PC-9 (cell line): ENCODE measurements at regions not wholly inside any gene's neighbourhood (a gene's known extent, or its start where the extent isn't known, plus 50 kb on each side); places are given as distances from the start of the nearest gene placed in this dataset.

Experiments used
- BruUV-seq: library from RNA; stranded (reverse); fragments of 400-500 nt; replicated peaks from 2 replicates; lab custom pipeline; 2021; lab: Mats Ljungman, UMichigan
- CTCF ChIA-PET: fragments of 300-600 bp; sonication (Branson Sonifier 250); formaldehyde crosslinking; loops from one replicate; lab custom pipeline; 2022; ENCODE audit warnings: antibody characterized with exemption; lab: Charles Lee
- POLR2A ChIA-PET: fragments of 300-600 bp; sonication (Branson Sonifier 250); formaldehyde crosslinking; loops from one replicate; lab custom pipeline; 2022; ENCODE audit warnings: antibody characterized with exemption; ENCODE audit not compliant: unreplicated experiment; lab: Charles Lee
- DNase-seq, 2 experiments: peaks; one replicate each; pipeline versions ENCODE4 v3.0.0 to v3.0.0-alpha.2; 2015 to 2022; ENCODE audit warnings: mixed read lengths in 1 of 2
- H2AFZ ChIP-seq: fragments of 200-600 bp; sonication (generic); 2 replicates; pipeline ENCODE4 v1.8.1; 2017; ENCODE audit warnings: antibody characterized with exemption
- H3F3A ChIP-seq: fragments of 200-600 bp; sonication (generic); 2 replicates; pipeline ENCODE4 v1.8.1; 2017; ENCODE audit warnings: antibody characterized with exemption, mild to moderate bottlenecking, low read depth; ENCODE audit not compliant: insufficient read depth
- H3K27ac ChIP-seq: fragments of 200-600 bp; sonication (generic); 2 replicates; pipeline ENCODE4 v1.6.1; 2016; ENCODE audit warnings: mixed run types
- H3K27me3 ChIP-seq: fragments of 200-600 bp; sonication (generic); 2 replicates; pipeline ENCODE4 v1.6.1; 2016; ENCODE audit warnings: low read depth, mixed run types; ENCODE audit not compliant: insufficient read depth
- H3K36me3 ChIP-seq: fragments of 200-600 bp; sonication (generic); 2 replicates; pipeline ENCODE4 v1.6.1; 2016; ENCODE audit warnings: low read depth, mixed run types
- H3K4me1 ChIP-seq: fragments of 200-600 bp; sonication (generic); replicated peaks from 2 replicates; pipeline ENCODE4 v1.6.1; 2016; ENCODE audit warnings: mixed run types; ENCODE audit not compliant: insufficient read depth
- H3K4me2 ChIP-seq: fragments of 200-600 bp; sonication (generic); 2 replicates; pipeline ENCODE4 v1.6.1; 2017; ENCODE audit warnings: mixed run types
- H3K4me3 ChIP-seq: fragments of 200-600 bp; sonication (generic); 2 replicates; pipeline ENCODE4 v1.6.1; 2016; ENCODE audit warnings: mixed run types
- H3K79me2 ChIP-seq: fragments of 200-600 bp; sonication (generic); 2 replicates; pipeline ENCODE4 v1.6.1; 2017; ENCODE audit warnings: low read depth, mixed run types
- H3K9me2 ChIP-seq: fragments of 200-600 bp; sonication (generic); 2 replicates; pipeline ENCODE4 v1.8.1; 2017; ENCODE audit warnings: mild to moderate bottlenecking; ENCODE audit not compliant: insufficient read depth
- H3K9me3 ChIP-seq: fragments of 200-600 bp; sonication (generic); 2 replicates; pipeline ENCODE4 v1.8.1; 2016; ENCODE audit warnings: low read depth; ENCODE audit not compliant: insufficient read depth
- H4K20me1 ChIP-seq: fragments of 200-600 bp; sonication (generic); 2 replicates; pipeline ENCODE4 v1.8.1; 2017; ENCODE audit not compliant: insufficient read depth
- CTCF ChIP-seq: fragments of 200-600 bp; sonication (generic); conservative IDR thresholded peaks from 2 replicates; pipeline ENCODE4 v1.6.1; 2017; ENCODE audit warnings: mixed run types, antibody characterized with exemption, mild to moderate bottlenecking, moderate library complexity
- EZH2 ChIP-seq: fragments of 200-600 bp; sonication (generic); IDR thresholded peaks from 2 replicates; pipeline ENCODE4 v1.8.0; 2017; ENCODE audit warnings: antibody characterized with exemption, low read depth
- intact Hi-C: fragments of 100-400 bp; cut with micrococcal nuclease; formaldehyde crosslinking; loops from one replicate; pipeline ENCODE4 v1.10.0; 2022; ENCODE audit not compliant: unreplicated experiment

GRCh38 chr12:47351526-47351925, 271.8 kb upstream of the AMIGO2 start:
- BruUV-seq, result no TSS peak
- Histone ChIP-seq H3F3A (no peaks in the 10 kb centered on the region), H3K36me3 (no peaks in the 10 kb centered on the region), H2AFZ (no peak overlapping the region), H3K4me2 (no peak overlapping the region), H3K4me3 (no peak overlapping the region), H3K79me2 (no peaks in the 10 kb centered on the region), H3K9me2 (no peaks in the 10 kb centered on the region), H3K9me3 (no peaks in the 10 kb centered on the region), H3K27ac (no peak overlapping the region), H3K4me1 (no peaks in the 10 kb centered on the region), H4K20me1 (no peaks in the 10 kb centered on the region), H3K27me3 (no peaks in the 10 kb centered on the region)
- intact Hi-C loops, result no loop called here
- no peak for TF ChIP-seq CTCF
- CTCF ChIA-PET, result no interaction called here
- POLR2A ChIA-PET, result no interaction called here
- DNase-seq, result no peak

GRCh38 chr12:47350062-47350408, 270.3 kb upstream of the AMIGO2 start:
- H3K79me2 ChIP-seq, result no peaks in the 10 kb centered on the region
- H3K27ac ChIP-seq, result no peak overlapping the region
- no peaks in the 10 kb centered on the region for H3F3A ChIP-seq
- H3K9me2 ChIP-seq, result no peaks in the 10 kb centered on the region
- no peaks in the 10 kb centered on the region for H4K20me1 ChIP-seq
- POLR2A ChIA-PET, result no interaction called here
- no peak overlapping the region for H3K4me2 ChIP-seq
- no TSS peak for BruUV-seq
- CTCF ChIA-PET, result interaction anchor here (0.6 kb wide), 1 partner anchor 26 kb away, joined by 3 read pairs; no protein-coding TSS in a partner anchor
- DNase-seq, result no peak
- H2AFZ ChIP-seq, result no peak overlapping the region
- no peaks in the 10 kb centered on the region for H3K4me1 ChIP-seq
- H3K4me3 ChIP-seq, result no peak overlapping the region
- no peaks in the 10 kb centered on the region for H3K36me3 ChIP-seq
- intact Hi-C loops, result no loop called here
- H3K27me3 ChIP-seq, result no peaks in the 10 kb centered on the region
- no peak for TF ChIP-seq CTCF
- no peak for TF ChIP-seq EZH2
- no peaks in the 10 kb centered on the region for H3K9me3 ChIP-seq

GRCh38 chr12:47349137-47350061, 269.6 kb upstream of the AMIGO2 start:
- no peaks in the 10 kb centered on the region for H3F3A ChIP-seq
- no peak overlapping the region for H3K4me3 ChIP-seq
- no peaks in the 10 kb centered on the region for H3K9me3 ChIP-seq
- no peaks in the 10 kb centered on the region for H4K20me1 ChIP-seq
- H3K4me1 ChIP-seq, result no peaks in the 10 kb centered on the region
- TF ChIP-seq CTCF (no peak), EZH2 (no peak)
- H3K9me2 ChIP-seq, result no peaks in the 10 kb centered on the region
- BruUV-seq, result no TSS peak
- POLR2A ChIA-PET, result no interaction called here
- H3K79me2 ChIP-seq, result no peaks in the 10 kb centered on the region
- H3K4me2 ChIP-seq, result no peak overlapping the region
- H3K36me3 ChIP-seq, result no peaks in the 10 kb centered on the region
- DNase-seq, result no peak
- intact Hi-C loops, result no loop called here
- no peak overlapping the region for H3K27ac ChIP-seq
- no peaks in the 10 kb centered on the region for H3K27me3 ChIP-seq
- CTCF ChIA-PET, result interaction anchor here (0.6 kb wide), 1 partner anchor 25 kb away, joined by 3 read pairs; no protein-coding TSS in a partner anchor
- no peak overlapping the region for H2AFZ ChIP-seq
